GM12878 (cell line): ENCODE measurements at regions not wholly inside any gene's neighbourhood (a gene's known extent, or its start where the extent isn't known, plus 50 kb on each side); places are given as distances from the start of the nearest gene placed in this dataset.

Experiments
- ATAC-seq: fragments of 200-7000 bp; cut with Tn5 transposase; 3 replicates; pipeline ENCODE4 v1.9.1; 2020; ENCODE audit warnings: mild to moderate bottlenecking, moderate library complexity
- BruUV-seq: library from RNA; stranded (reverse); fragments of 400-500 nt; replicated peaks from 2 replicates; lab custom pipeline; 2021; lab: Mats Ljungman, UMichigan
- CTCF ChIA-PET: fragments of 300-600 bp; sonication (Branson Sonifier 250); formaldehyde crosslinking; extraction: SDS; loops from one replicate; lab custom pipeline; 2021; ENCODE audit warnings: inconsistent platforms; lab: Yijun Ruan, JAX
- POLR2A ChIA-PET: fragments of 350-600 bp; formaldehyde crosslinking; extraction: SDS; loops from one replicate; lab custom pipeline; 2021; ENCODE audit warnings: inconsistent platforms; lab: Charles Lee
- RAD21 ChIA-PET: fragments of 300-600 bp; sonication (Branson Sonifier 250); formaldehyde crosslinking; loops from one replicate; lab custom pipeline; 2023; ENCODE audit warnings: antibody characterized with exemption; ENCODE audit not compliant: unreplicated experiment; lab: Charles Lee
- SMC1A ChIA-PET: fragments of 300-600 bp; sonication (Branson Sonifier 250); formaldehyde crosslinking; loops from one replicate; lab custom pipeline; 2023; ENCODE audit not compliant: unreplicated experiment, uncharacterized antibody; lab: Charles Lee
- DNase-seq: peaks from one replicate; pipeline ENCODE4 v3.0.0-alpha.2; 2011; ENCODE audit warnings: low read depth, low spot score
- FAIRE-seq: peaks from 3 replicates; lab custom pipeline; 2011; peaks lifted over from hg19 to GRCh38; lab: Jason Lieb, UNC
- H2AFZ ChIP-seq: 2 replicates; pipeline ENCODE4 v1.6.0; 2011; ENCODE audit warnings: low read depth, low read length, control low read depth; ENCODE audit not compliant: control insufficient read depth
- H3K27ac ChIP-seq: 2 replicates; pipeline ENCODE4 v1.5.1; 2011; ENCODE audit warnings: control low read depth; ENCODE audit not compliant: control insufficient read depth, insufficient read depth
- H3K27me3 ChIP-seq, 2 experiments: replicated peaks in 1 of 2; 2 replicates each; pipeline versions ENCODE4 v1.6.0 to v1.6.1; 2011; ENCODE audit warnings: low read length in 1 of 2; ENCODE audit not compliant: control insufficient read depth in 2 of 2, insufficient read depth in 2 of 2
- H3K36me3 ChIP-seq, 2 experiments: 2 replicates each; pipeline ENCODE4 v1.5.1; 2011; ENCODE audit warnings: low read length in 1 of 2; ENCODE audit not compliant: control insufficient read depth in 2 of 2, insufficient read depth in 2 of 2
- H3K4me1 ChIP-seq: 2 replicates; pipeline ENCODE4 v1.6.1; 2011; ENCODE audit warnings: mild to moderate bottlenecking, low read length, moderate library complexity, mixed read lengths; ENCODE audit not compliant: control insufficient read depth, insufficient read depth
- H3K4me2 ChIP-seq: 2 replicates; pipeline ENCODE4 v1.6.0; 2011; ENCODE audit warnings: control low read depth; ENCODE audit not compliant: control insufficient read depth, insufficient read depth
- H3K4me3 ChIP-seq: fragments of 200-600 bp; sonication (generic); 2 replicates; pipeline ENCODE4 v1.5.1; 2016
- H3K79me2 ChIP-seq: 2 replicates; pipeline ENCODE4 v1.6.0; 2011; ENCODE audit warnings: low read length; ENCODE audit not compliant: control insufficient read depth, insufficient read depth
- H3K9ac ChIP-seq: 2 replicates; pipeline ENCODE4 v1.8.0; 2011; ENCODE audit warnings: low read length, control low read depth, mixed read lengths; ENCODE audit not compliant: control insufficient read depth, insufficient read depth
- H3K9me3 ChIP-seq: replicated peaks from 3 replicates; pipeline ENCODE4 v1.5.1; 2011; ENCODE audit warnings: mild to moderate bottlenecking, low read length; ENCODE audit not compliant: control insufficient read depth, insufficient read depth
- H4K20me1 ChIP-seq: 2 replicates; pipeline ENCODE4 v1.6.0; 2011; ENCODE audit not compliant: control insufficient read depth, insufficient read depth
- ATF7 ChIP-seq: fragments of 450-650 bp; IDR thresholded peaks from 2 replicates; pipeline ENCODE4 v1.6.1; 2016; ENCODE audit warnings: low read depth, mild to moderate bottlenecking
- HDGF ChIP-seq: fragments of 450-650 bp; IDR thresholded peaks from 2 replicates; pipeline ENCODE4 v1.6.1; 2016; ENCODE audit warnings: antibody characterized with exemption
- IRF4 ChIP-seq: IDR thresholded peaks from 2 replicates; pipeline ENCODE4 v1.6.1; 2011; ENCODE audit warnings: low read depth, low read length
- RB1 ChIP-seq: fragments of 450-650 bp; formaldehyde crosslinking; IDR thresholded peaks from 2 replicates; pipeline ENCODE4 v1.6.1; 2017; ENCODE audit warnings: mild to moderate bottlenecking, borderline replicate concordance
- SMARCA5 ChIP-seq: fragments of 450-650 bp; IDR thresholded peaks from 2 replicates; pipeline ENCODE4 v1.6.1; 2017; ENCODE audit warnings: mild to moderate bottlenecking
- TCF3 ChIP-seq: IDR thresholded peaks from 2 replicates; pipeline ENCODE4 v1.6.1; 2012; ENCODE audit warnings: low read depth, mild to moderate bottlenecking, low read length, borderline replicate concordance; ENCODE audit not compliant: insufficient read depth
- WRNIP1 ChIP-seq: IDR thresholded peaks from 2 replicates; pipeline ENCODE4 v1.6.1; 2011; ENCODE audit warnings: low read depth, low read length, improper control_type of control experiment, borderline replicate concordance
- YBX1 ChIP-seq: fragments of 450-650 bp; IDR thresholded peaks from 2 replicates; pipeline ENCODE4 v1.6.1; 2016; ENCODE audit warnings: antibody characterized with exemption
- ZZZ3 ChIP-seq: IDR thresholded peaks from 2 replicates; pipeline ENCODE4 v1.6.1; 2011; ENCODE audit warnings: low read depth; ENCODE audit not compliant: control insufficient read depth, insufficient read length
- WGBS: methylation state at CpG from one replicate; pipeline ENCODE4 v1.1.6; 2016; ENCODE audit warnings: low lambda C conversion rate; ENCODE audit not compliant: insufficient replicate concordance, insufficient coverage; ENCODE audit errors: missing lambda C conversion rate; 5-methylcytosine and 5-hydroxymethylcytosine counted together
- in situ Hi-C: fragments of 300-500 bp; cut with MboI; formaldehyde crosslinking; loops from 9 replicates; pipeline ENCODE4 v1.14.3; 2018; ENCODE audit warnings: mixed read lengths
- intact Hi-C: fragments of 100-400 bp; cut with micrococcal nuclease; formaldehyde crosslinking; loops from one replicate; pipeline ENCODE4 v1.14.2; 2022; ENCODE audit not compliant: unreplicated experiment
- TF ChIP-seq, protein P1 (sequence below): fragments of 150-350 bp; IDR thresholded peaks from 2 replicates; pipeline ENCODE4 v1.6.1; 2016; ENCODE audit warnings: low read depth, low read length
- TF ChIP-seq, protein P2 (sequence below): IDR thresholded peaks from 2 replicates; pipeline ENCODE4 v1.6.1; 2012; ENCODE audit warnings: mild to moderate bottlenecking, low read depth, low read length
- TF ChIP-seq, protein P3 (sequence below): IDR thresholded peaks from 2 replicates; pipeline ENCODE4 v1.6.1; 2012; ENCODE audit warnings: low read depth, low read length, improper control_type of control experiment
- TF ChIP-seq, protein P4 (sequence below): fragments of 450-650 bp; conservative IDR thresholded peaks from 2 replicates; pipeline ENCODE4 v1.6.1; 2017; ENCODE audit warnings: mild to moderate bottlenecking, moderate library complexity

DNA sequence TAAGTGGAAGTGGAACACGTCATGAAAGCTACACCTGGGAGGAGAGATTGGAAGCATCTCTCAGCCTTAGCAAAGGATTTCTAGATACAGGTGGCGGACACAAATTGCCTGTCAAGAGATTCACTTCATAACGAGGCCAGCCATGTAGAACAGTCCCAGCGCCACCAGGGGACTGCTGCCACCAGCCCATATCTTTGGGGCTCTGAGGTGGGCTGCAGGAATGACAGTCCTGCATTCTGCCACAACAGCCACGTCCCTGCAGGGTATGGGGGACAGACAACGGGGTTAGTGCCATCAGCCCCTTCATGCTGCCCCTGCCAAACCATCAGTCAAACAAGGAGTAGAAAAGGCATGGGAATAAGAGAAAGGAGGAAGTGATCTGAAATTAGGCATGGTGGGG, 81.2 kb upstream of the SASH1 start:
- H3K36me3 ChIP-seq, result no peaks in the 10 kb centered on the region
- no peak overlapping the region for H3K4me3 ChIP-seq
- no peaks in the 10 kb centered on the region for H3K4me1 ChIP-seq
- no TSS peak for BruUV-seq
- H3K79me2 ChIP-seq, result no peaks in the 10 kb centered on the region
- H4K20me1 ChIP-seq, result no peaks in the 10 kb centered on the region
- FAIRE-seq (no peak), ATAC-seq (no peak), DNase-seq (no peak)
- H3K9me3 ChIP-seq, result no peaks in the 10 kb centered on the region
- POLR2A ChIA-PET, result no interaction called here
- WGBS, result 18% methylated on average over 6 of the region's 6 CpGs
- RAD21 ChIA-PET, result no interaction called here
- SMC1A ChIA-PET, result interaction anchor here (0.6 kb wide), 1 partner anchor 149 kb away, joined by 3 read pairs; no protein-coding TSS in a partner anchor
- H3K4me2 ChIP-seq, result no peak overlapping the region
- no peak overlapping the region for H3K27ac ChIP-seq
- H2AFZ ChIP-seq, result no peak overlapping the region
- in situ Hi-C loops (no loop called here), intact Hi-C loops (no loop called here)
- CTCF ChIA-PET, result no interaction called here
- no peaks in the 10 kb centered on the region; a peak in 1 of 4 replicates for H3K27me3 ChIP-seq
- no peak overlapping the region for H3K9ac ChIP-seq
- TF ChIP-seq HDGF (no peak), ZZZ3 (no peak), SMARCA5 (no peak), ATF7 (no peak), WRNIP1 (no peak), RB1 (no peak), IRF4 (no peak), YBX1 (no peak), TCF3 (no peak)
- TF ChIP-seq, protein P1, sequence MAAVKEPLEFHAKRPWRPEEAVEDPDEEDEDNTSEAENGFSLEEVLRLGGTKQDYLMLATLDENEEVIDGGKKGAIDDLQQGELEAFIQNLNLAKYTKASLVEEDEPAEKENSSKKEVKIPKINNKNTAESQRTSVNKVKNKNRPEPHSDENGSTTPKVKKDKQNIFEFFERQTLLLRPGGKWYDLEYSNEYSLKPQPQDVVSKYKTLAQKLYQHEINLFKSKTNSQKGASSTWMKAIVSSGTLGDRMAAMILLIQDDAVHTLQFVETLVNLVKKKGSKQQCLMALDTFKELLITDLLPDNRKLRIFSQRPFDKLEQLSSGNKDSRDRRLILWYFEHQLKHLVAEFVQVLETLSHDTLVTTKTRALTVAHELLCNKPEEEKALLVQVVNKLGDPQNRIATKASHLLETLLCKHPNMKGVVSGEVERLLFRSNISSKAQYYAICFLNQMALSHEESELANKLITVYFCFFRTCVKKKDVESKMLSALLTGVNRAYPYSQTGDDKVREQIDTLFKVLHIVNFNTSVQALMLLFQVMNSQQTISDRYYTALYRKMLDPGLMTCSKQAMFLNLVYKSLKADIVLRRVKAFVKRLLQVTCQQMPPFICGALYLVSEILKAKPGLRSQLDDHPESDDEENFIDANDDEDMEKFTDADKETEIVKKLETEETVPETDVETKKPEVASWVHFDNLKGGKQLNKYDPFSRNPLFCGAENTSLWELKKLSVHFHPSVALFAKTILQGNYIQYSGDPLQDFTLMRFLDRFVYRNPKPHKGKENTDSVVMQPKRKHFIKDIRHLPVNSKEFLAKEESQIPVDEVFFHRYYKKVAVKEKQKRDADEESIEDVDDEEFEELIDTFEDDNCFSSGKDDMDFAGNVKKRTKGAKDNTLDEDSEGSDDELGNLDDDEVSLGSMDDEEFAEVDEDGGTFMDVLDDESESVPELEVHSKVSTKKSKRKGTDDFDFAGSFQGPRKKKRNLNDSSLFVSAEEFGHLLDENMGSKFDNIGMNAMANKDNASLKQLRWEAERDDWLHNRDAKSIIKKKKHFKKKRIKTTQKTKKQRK, result no peak
- TF ChIP-seq, protein P2, sequence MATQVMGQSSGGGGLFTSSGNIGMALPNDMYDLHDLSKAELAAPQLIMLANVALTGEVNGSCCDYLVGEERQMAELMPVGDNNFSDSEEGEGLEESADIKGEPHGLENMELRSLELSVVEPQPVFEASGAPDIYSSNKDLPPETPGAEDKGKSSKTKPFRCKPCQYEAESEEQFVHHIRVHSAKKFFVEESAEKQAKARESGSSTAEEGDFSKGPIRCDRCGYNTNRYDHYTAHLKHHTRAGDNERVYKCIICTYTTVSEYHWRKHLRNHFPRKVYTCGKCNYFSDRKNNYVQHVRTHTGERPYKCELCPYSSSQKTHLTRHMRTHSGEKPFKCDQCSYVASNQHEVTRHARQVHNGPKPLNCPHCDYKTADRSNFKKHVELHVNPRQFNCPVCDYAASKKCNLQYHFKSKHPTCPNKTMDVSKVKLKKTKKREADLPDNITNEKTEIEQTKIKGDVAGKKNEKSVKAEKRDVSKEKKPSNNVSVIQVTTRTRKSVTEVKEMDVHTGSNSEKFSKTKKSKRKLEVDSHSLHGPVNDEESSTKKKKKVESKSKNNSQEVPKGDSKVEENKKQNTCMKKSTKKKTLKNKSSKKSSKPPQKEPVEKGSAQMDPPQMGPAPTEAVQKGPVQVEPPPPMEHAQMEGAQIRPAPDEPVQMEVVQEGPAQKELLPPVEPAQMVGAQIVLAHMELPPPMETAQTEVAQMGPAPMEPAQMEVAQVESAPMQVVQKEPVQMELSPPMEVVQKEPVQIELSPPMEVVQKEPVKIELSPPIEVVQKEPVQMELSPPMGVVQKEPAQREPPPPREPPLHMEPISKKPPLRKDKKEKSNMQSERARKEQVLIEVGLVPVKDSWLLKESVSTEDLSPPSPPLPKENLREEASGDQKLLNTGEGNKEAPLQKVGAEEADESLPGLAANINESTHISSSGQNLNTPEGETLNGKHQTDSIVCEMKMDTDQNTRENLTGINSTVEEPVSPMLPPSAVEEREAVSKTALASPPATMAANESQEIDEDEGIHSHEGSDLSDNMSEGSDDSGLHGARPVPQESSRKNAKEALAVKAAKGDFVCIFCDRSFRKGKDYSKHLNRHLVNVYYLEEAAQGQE, result no peak
- TF ChIP-seq, protein P3, sequence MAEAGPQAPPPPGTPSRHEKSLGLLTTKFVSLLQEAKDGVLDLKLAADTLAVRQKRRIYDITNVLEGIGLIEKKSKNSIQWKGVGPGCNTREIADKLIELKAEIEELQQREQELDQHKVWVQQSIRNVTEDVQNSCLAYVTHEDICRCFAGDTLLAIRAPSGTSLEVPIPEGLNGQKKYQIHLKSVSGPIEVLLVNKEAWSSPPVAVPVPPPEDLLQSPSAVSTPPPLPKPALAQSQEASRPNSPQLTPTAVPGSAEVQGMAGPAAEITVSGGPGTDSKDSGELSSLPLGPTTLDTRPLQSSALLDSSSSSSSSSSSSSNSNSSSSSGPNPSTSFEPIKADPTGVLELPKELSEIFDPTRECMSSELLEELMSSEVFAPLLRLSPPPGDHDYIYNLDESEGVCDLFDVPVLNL, result no peak
- TF ChIP-seq, protein P4, sequence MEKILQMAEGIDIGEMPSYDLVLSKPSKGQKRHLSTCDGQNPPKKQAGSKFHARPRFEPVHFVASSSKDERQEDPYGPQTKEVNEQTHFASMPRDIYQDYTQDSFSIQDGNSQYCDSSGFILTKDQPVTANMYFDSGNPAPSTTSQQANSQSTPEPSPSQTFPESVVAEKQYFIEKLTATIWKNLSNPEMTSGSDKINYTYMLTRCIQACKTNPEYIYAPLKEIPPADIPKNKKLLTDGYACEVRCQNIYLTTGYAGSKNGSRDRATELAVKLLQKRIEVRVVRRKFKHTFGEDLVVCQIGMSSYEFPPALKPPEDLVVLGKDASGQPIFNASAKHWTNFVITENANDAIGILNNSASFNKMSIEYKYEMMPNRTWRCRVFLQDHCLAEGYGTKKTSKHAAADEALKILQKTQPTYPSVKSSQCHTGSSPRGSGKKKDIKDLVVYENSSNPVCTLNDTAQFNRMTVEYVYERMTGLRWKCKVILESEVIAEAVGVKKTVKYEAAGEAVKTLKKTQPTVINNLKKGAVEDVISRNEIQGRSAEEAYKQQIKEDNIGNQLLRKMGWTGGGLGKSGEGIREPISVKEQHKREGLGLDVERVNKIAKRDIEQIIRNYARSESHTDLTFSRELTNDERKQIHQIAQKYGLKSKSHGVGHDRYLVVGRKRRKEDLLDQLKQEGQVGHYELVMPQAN, result no peak
